HG03060 (cell line): ENCODE measurements at regions not wholly inside any gene's neighbourhood (a gene's known extent, or its start where the extent isn't known, plus 50 kb on each side); places are given as distances from the start of the nearest gene placed in this dataset.
"Not testable (repeated sequence)": the region's sequence is repeated elsewhere in the genome, so short reads cannot be mapped to it uniquely, and the experiment has no call there.

ENCODE experiments used
- ATAC-seq: cut with Tn5 transposase; IDR thresholded peaks from one replicate; pipeline ENCODE4 v1.9.1; 2021; ENCODE audit warnings: low read depth, moderate number of reproducible peaks; ENCODE audit not compliant: unreplicated experiment

GRCh38 chr7:68245688-68246087 lies 1249.1 kb downstream of the TYW1 start:
- ATAC-seq, result no peak

GRCh38 chr7:68246189-68246633 lies 1249.6 kb downstream of the TYW1 start:
- no peak for ATAC-seq

GRCh38 chr7:68247126-68247525 lies 1250.5 kb downstream of the TYW1 start:
- no peak for ATAC-seq

GRCh38 chr7:68247571-68247970 lies 1250.9 kb downstream of the TYW1 start:
- ATAC-seq, result no peak

GRCh38 chr7:68248973-68249372 lies 1252.3 kb downstream of the TYW1 start:
- ATAC-seq, result no peak

GRCh38 chr7:68249611-68250010 lies 1253.0 kb downstream of the TYW1 start:
- ATAC-seq, result no peak

DNA sequence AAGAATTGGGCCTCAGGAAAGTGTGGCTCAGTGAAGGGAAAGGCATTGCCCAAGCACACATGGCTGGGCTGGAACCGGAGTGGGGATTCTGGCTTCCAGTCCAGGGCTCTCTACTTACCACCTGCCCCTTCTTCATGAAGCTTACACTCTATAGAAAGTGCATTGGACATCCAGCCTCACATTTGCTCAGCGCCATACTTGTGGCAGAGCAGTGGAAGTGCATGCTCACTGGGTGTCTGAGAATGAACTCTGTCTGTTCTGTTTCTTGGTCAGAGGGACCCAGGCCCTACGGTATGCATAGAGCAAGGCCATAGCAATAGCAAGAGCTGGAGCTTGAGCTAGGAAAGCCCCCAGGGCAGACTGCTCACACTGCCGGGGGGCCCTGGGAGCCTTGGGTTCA lies 1253.5 kb downstream of the TYW1 start:
- ATAC-seq, result no peak

DNA sequence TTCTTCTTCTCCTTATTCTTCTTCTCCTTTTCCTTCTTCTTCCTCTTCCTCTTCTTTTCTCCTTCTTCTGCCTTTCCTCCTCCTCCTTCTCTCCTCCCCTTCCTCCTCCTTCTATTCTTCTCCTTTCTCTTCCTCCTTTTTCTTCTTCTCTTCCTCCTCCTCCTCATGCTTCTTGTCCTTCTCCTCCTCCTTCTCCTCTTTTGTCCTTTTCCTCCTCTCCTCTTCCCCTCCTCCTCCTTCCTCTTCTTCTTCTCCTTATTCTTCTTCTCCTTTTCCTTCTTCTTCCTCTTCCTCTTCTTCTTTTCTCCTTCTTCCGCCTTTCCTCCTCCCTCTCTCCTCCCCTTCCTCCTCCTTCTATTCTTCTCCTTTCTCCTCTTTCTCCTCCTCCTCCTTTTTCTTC lies 1258.2 kb downstream of the TYW1 start:
- not testable (repeated sequence) for ATAC-seq

GRCh38 chr7:68256295-68256694 lies 1259.7 kb downstream of the TYW1 start:
- no peak for ATAC-seq

- no peak for ATAC-seq
Measured at GRCh38 chr7:68258609-68259008, 1262.0 kb downstream of the TYW1 start.

- no peak for ATAC-seq
Measured at GRCh38 chr7:68265258-68265657, 1268.6 kb downstream of the TYW1 start.

DNA sequence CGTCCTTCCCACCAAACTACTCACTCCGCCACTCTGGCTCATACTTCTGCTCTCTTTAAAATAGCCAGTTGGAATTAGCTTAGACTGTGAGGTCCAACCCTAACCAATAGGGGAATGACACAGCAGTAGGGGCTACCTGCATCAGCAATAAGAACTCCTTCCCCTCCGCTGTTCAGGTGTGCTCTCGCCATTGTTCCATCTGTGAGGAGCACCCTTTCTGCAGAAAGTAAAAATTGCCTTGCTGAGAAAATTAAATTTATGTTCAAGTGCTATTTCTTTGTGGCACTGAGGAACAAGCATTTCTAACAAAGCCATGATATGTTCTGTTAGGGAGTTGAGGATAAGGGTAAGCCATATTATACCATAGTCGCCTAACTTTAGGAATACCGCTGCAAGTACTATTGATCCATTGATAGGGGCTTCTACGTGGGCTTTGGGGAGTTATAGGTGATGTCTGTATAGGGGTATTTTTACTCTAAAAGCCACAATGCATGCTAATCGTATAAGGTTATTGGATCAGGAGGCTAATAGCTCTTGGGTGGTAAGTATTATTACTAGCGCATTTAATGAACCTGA lies 1269.5 kb downstream of the TYW1 start:
- ATAC-seq, result no peak

GRCh38 chr7:68267486-68267885 lies 1270.9 kb downstream of the TYW1 start:
- ATAC-seq, result no peak

DNA sequence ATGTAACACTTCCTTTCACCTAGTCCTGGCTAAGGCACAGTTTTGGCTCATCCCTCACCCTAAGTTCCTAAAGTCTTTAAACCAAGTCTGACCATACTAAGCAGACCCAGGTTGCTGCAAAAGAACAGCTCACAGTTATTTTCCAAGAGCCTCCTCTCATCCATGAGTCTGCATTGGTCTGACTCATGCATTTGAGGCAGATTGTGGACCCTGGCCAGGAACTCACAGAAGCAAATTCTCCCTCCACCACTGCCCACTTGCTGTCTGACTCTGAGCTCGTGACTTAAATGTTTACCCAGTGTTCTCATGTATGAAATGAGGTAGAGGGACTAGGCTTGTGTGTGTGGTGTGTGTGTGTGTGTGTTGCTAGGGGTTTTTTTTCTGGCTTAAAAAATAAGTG lies 1272.8 kb downstream of the TYW1 start:
- ATAC-seq, result no peak

GRCh38 chr7:68272507-68272906 lies 1275.9 kb downstream of the TYW1 start:
- ATAC-seq, result no peak

DNA sequence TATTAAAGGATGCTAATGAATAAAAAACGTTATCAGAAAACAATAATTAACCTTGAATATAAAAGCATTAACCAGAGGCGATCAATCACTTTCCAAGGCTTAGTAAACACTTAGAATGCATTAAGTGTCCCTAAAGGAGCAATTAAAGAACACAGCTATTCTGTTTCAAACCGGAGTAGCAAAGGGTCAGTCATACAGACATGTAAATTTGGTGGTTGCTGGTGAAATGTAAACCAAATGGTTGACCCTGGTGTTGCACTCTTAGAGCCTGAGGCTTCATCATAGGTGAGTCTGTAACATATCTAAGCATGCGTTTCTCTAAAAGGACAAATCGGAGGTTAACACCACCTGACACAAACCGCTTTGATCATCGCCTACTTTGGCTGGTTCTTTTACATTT lies 1280.1 kb downstream of the TYW1 start:
- no peak for ATAC-seq

- ATAC-seq, result no peak
Measured at GRCh38 chr7:68279827-68280400, 1283.3 kb downstream of the TYW1 start.

DNA sequence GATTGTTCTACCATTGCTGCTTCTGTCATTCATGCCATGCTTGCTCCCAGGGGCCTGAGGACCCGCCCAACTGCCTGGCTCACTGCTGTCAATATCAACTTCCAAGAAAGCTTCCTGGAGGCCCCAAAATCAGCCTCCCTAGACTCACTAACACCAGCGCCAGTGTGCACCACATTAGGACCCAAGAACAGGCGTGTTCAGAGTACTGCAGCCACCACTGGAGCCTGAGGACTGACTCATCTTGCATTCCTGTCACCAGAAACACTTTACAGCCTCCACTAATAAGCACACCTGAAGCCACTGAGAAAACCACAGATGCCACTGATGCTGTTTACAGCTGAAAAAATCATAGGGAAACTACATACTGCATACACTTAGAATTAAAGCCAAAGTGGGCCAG lies 1284.3 kb downstream of the TYW1 start:
- ATAC-seq, result no peak

- ATAC-seq, result no peak
Measured at GRCh38 chr7:68288144-68288593, 1291.5 kb downstream of the TYW1 start.

DNA sequence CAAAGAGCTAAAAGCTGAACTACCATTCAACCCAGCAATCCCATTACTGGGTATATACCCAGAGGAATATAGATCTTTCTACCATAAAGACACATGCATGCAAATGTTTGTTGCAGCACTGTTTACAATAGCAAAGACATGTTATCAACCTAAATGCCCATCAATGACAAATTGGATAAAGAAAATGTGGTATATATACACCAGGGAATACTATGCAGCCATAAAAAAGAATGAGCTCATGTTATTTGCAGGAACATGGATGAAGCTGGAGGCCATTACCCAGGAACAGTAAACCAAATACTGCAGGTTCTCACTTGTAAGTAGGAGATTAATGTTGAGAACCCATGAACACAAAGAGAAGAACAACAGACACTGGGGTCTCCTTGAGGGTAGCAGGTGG lies 1295.1 kb downstream of the TYW1 start:
- no peak for ATAC-seq

DNA sequence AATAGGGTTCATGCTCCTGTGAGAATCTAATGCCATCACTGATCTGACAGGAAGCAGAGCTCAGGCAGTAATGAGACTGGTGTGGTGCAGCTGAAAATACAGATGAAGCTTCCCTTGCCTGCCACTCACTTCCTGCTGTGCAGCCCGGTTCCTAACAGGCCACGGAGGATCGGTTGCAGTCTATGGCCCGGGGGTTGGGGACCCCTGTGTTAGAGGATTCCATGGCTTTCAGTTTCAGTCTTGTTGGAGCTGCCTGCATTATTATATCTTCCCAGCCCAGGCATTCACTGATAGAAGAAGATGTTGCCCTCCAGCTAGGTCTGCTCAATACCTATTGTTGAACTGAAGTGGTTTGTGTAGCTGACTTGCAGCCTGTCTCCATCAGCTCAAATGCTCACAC lies 1298.8 kb downstream of the TYW1 start:
- ATAC-seq, result no peak

GRCh38 chr7:68304536-68304935 lies 1293.7 kb upstream of the AUTS2 start:
- no peak for ATAC-seq

DNA sequence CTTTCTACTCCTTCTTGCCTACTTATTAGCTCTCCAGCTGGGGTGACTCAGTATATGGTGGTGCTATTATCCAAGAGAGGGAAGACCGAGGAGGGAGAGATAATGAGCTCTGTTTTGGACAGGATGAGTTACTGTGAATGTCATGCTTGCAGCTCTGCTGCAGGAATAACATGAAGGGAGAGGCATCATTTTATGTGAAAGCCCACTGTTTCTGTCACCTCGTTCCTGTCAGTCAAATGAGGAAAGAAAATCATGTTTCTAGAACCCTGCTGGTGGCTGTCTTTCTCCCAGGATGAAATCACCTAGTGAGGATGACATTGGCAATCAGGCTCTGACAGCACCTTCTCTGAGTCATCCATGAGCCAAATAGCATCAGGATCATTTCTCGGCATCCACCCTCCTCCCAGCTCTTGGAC lies 1291.6 kb upstream of the AUTS2 start:
- no peak for ATAC-seq
